Stimulated activated naive B cell treated with anti-CD40 and anti-IgM and Interleukin-4, amounts not matched to agents 10 μg/mL and 1 μg/mL and 100 μg/mL, for 72 hours (primary cell): ENCODE measurements at regions not wholly inside any gene's neighbourhood (a gene's known extent, or its start where the extent isn't known, plus 50 kb on each side); places are given as distances from the start of the nearest gene placed in this dataset.

Experiments
- ATAC-seq, 2 donors: fragments of 150-1000 bp; cut with Tn5 transposase; replicated peaks; 2 replicates each; pipeline ENCODE4 v1.10.0; 2021; ENCODE audit warnings: moderate library complexity in 1 of 2
- DNase-seq: peaks from one replicate; pipeline ENCODE4 v3.0.0; 2021
- H3K27ac Mint-ChIP-seq: one replicate; pipeline ENCODE4 v1.8.0; 2022; ENCODE audit warnings: mild to moderate bottlenecking, mixed read lengths
- H3K27me3 Mint-ChIP-seq, 2 donors: one replicate each; pipeline ENCODE4 v1.8.0; 2022; ENCODE audit warnings: mixed read lengths in 2 of 2
- H3K36me3 Mint-ChIP-seq, 2 donors: one replicate each; pipeline ENCODE4 v1.8.0; 2022; ENCODE audit warnings: mixed read lengths in 2 of 2, mild to moderate bottlenecking in 1 of 2
- H3K4me1 Mint-ChIP-seq, 2 donors: one replicate each; pipeline ENCODE4 v1.8.0; 2022; ENCODE audit warnings: mixed read lengths in 2 of 2, mild to moderate bottlenecking in 1 of 2
- H3K4me3 Mint-ChIP-seq, 2 donors: one replicate each; pipeline ENCODE4 v1.8.0; 2022; ENCODE audit warnings: mild to moderate bottlenecking in 2 of 2, mixed read lengths in 2 of 2, moderate library complexity in 1 of 2
- H3K9me3 Mint-ChIP-seq, 2 donors: one replicate each; pipeline ENCODE4 v1.8.0; 2022; ENCODE audit warnings: mixed read lengths in 2 of 2, mild to moderate bottlenecking in 1 of 2

GRCh38 chr9:88196142-88196790 lies 58.0 kb upstream of the SPATA31C2 start:
- no peaks in the 10 kb centered on the region for H3K9me3 Mint-ChIP-seq
- H3K4me1 Mint-ChIP-seq: peaks cover 0 to 1% of the 10 kb centered on the region in 2 donors
- DNase-seq (no peak), ATAC-seq (no peak)
- H3K36me3 Mint-ChIP-seq: no peaks in the 10 kb centered on the region
- no peak overlapping the region for H3K27ac Mint-ChIP-seq
- no peak overlapping the region for H3K4me3 Mint-ChIP-seq
- H3K27me3 Mint-ChIP-seq: peaks cover 12% of the 10 kb centered on the region in 2 donors

GRCh38 chr9:88193766-88194165 lies 55.5 kb upstream of the SPATA31C2 start:
- no peak for DNase-seq
- Mint-ChIP-seq H3K36me3 (no peaks in the 10 kb centered on the region), H3K27me3 (peaks cover 8 to 12% of the 10 kb centered on the region in 2 donors), H3K9me3 (peaks cover 7 to 8% of the 10 kb centered on the region in 2 donors), H3K4me1 (peaks cover 0 to 1% of the 10 kb centered on the region in 2 donors), H3K4me3 (no peak overlapping the region), H3K27ac (no peak overlapping the region)
- no peak for ATAC-seq

- Mint-ChIP-seq H3K4me1 (peaks cover 0 to under 1% of the 10 kb centered on the region in 2 donors), H3K27ac (no peak overlapping the region), H3K27me3 (peaks cover 6 to 8% of the 10 kb centered on the region in 2 donors), H3K36me3 (no peaks in the 10 kb centered on the region), H3K4me3 (no peak overlapping the region), H3K9me3 (peaks cover 7 to 8% of the 10 kb centered on the region in 2 donors)
- DNase-seq (no peak), ATAC-seq (no peak)
Observed at GRCh38 chr9:88191456-88191855, 53.2 kb upstream of the SPATA31C2 start.

GRCh38 chr9:88189371-88189770 lies 51.1 kb upstream of the SPATA31C2 start:
- peaks cover 4 to 14% of the 10 kb centered on the region in 2 donors for H3K27me3 Mint-ChIP-seq
- H3K4me3 Mint-ChIP-seq: no peak overlapping the region
- no peak overlapping the region for H3K27ac Mint-ChIP-seq
- H3K36me3 Mint-ChIP-seq: no peaks in the 10 kb centered on the region
- H3K4me1 Mint-ChIP-seq: no peaks in the 10 kb centered on the region
- DNase-seq (no peak), ATAC-seq (no peak)
- peaks cover 7 to 8% of the 10 kb centered on the region in 2 donors for H3K9me3 Mint-ChIP-seq
